ENCODE measurements at regions not wholly inside any gene's neighbourhood (a gene's known extent, or its start where the extent isn't known, plus 50 kb on each side); places are given as distances from the start of the nearest gene placed in this dataset.

- H3K27me3 ChIP-seq (ENCODE audit: insufficient read depth, low read length) = no peaks in the 10 kb centered on the region
- no peaks in the 10 kb centered on the region for H3K36me3 ChIP-seq (ENCODE audit: insufficient read depth, low read depth, low read length)
- no peak overlapping the region for H3K4me3 ChIP-seq (ENCODE audit: low read length)
- H3K9ac ChIP-seq (ENCODE audit: low read depth, low read length) = no peak overlapping the region
- no peak overlapping the region for H3K27ac ChIP-seq (ENCODE audit: low read length)
- H3K4me1 ChIP-seq (ENCODE audit: insufficient read depth, low read length) = no peaks in the 10 kb centered on the region
- no peaks in the 10 kb centered on the region for H3K9me3 ChIP-seq (ENCODE audit: insufficient read depth, low read depth, low read length)
Measured at GRCh38 chr13:30846866-30847265, 59.2 kb upstream of the MEDAG start.

DNA sequence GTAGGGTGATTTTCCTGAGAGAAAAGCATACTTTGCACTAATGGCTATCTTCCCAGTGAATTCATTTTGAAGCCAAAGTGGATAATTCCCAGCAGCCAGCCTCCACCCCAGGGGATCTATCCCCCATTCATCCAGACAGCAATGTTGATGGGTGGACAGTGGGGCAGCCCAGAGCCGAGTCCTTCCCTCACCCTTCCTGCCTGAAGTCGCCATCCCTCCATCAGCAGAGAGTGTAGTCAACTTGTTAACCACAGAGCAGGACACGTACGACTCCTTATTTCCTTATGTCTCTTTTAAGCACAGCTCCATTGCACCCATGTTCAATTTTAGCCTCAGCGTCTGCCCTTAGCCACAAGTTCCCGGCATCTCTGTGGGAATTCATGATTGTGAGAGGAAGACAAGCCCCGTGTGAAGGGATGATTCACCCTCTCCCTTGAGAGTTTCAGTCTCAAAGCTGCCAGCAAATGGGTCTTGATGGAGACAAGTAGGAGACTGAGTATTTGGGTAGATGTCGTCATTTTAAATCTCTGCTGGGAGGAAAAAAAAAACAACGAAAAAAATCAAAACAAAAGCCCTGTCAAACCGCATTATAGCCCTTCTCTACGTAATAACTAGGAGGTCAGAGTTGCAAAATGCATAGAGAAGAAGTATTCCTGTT, 58.3 kb upstream of the MEDAG start:
- H3K27me3 ChIP-seq (ENCODE audit: insufficient read depth, low read length) = no peaks in the 10 kb centered on the region
- H3K4me3 ChIP-seq (ENCODE audit: low read length) = no peak overlapping the region
- no peaks in the 10 kb centered on the region for H3K4me1 ChIP-seq (ENCODE audit: insufficient read depth, low read length)
- H3K27ac ChIP-seq (ENCODE audit: low read length) = no peak overlapping the region
- H3K9ac ChIP-seq (ENCODE audit: low read depth, low read length) = no peak overlapping the region
- no peaks in the 10 kb centered on the region for H3K9me3 ChIP-seq (ENCODE audit: insufficient read depth, low read depth, low read length)
- H3K36me3 ChIP-seq (ENCODE audit: insufficient read depth, low read depth, low read length) = no peaks in the 10 kb centered on the region

DNA sequence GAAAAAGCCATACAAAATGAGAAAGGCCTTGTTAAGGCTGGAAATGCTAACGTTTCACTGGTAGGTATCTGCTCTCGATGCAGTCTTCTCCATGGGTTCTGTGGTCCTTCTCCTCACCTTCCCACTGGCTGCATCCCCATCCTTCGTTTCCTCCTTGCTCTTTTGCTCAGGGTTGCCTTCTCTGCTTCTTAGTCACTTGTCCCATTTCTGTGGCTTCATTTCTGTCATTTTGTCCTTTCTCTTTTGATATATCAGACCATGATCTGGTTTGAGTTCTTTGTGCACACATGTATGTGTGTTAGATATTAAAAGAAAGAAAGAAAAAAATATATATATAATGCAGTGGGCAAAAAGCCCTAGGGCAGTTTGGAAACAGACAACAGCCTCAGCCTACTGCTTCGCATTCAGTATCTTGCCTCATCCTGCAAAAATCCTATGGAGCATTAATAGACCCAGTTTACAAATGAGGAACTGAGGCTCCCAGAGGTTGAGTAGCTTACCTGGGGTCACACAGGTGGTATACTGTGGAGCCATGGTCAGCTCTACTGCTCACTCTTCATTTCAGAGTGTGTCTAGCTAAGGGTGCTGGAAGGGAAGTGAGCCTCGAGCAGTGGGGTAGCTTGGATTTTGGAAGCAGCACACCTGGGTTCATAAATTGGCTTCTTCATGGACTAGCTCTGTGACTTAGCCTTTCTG, 57.6 kb upstream of the MEDAG start:
- no peaks in the 10 kb centered on the region for H3K27me3 ChIP-seq (ENCODE audit: insufficient read depth, low read length)
- no peaks in the 10 kb centered on the region for H3K4me1 ChIP-seq (ENCODE audit: insufficient read depth, low read length)
- H3K27ac ChIP-seq (ENCODE audit: low read length) = no peak overlapping the region
- no peak overlapping the region for H3K9ac ChIP-seq (ENCODE audit: low read depth, low read length)
- H3K36me3 ChIP-seq (ENCODE audit: insufficient read depth, low read depth, low read length) = no peaks in the 10 kb centered on the region
- no peak overlapping the region for H3K4me3 ChIP-seq (ENCODE audit: low read length)
- no peaks in the 10 kb centered on the region for H3K9me3 ChIP-seq (ENCODE audit: insufficient read depth, low read depth, low read length)

DNA sequence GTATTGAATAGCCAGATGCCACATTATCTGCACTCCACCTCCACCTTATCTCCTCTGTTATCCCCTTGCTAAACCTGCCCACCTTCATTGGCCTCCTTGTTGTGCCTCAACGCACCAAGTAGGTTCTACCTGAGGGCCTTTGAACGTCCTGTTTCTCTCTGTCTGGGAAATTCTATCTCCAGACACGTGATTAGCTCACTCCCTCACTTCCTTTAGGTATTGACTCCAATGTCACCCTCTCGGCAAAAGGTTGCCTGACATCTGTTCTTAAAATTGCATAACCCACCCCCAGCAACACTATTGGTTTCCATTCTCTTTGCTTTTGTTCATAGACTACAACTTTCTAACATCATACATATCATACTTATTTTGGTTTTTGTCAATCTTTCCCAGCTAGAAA, 56.5 kb upstream of the MEDAG start:
- no peak overlapping the region for H3K4me3 ChIP-seq (ENCODE audit: low read length)

GRCh38 chr13:30850204-30850866, 55.7 kb upstream of the MEDAG start:
- Histone ChIP-seq H3K4me3 (ENCODE audit: low read length) (no peak overlapping the region), H3K9ac (ENCODE audit: low read depth, low read length) (no peak overlapping the region), H3K27me3 (ENCODE audit: insufficient read depth, low read length) (no peaks in the 10 kb centered on the region), H3K9me3 (ENCODE audit: insufficient read depth, low read depth, low read length) (no peaks in the 10 kb centered on the region), H3K4me1 (ENCODE audit: insufficient read depth, low read length) (no peaks in the 10 kb centered on the region), H3K36me3 (ENCODE audit: insufficient read depth, low read depth, low read length) (no peaks in the 10 kb centered on the region), H3K27ac (ENCODE audit: low read length) (no peak overlapping the region)

More for the DNA sequence above, 56.5 kb upstream of the MEDAG start:
- no peak overlapping the region for H3K9ac ChIP-seq (ENCODE audit: low read depth, low read length)
- no peaks in the 10 kb centered on the region for H3K27me3 ChIP-seq (ENCODE audit: insufficient read depth, low read length)
- no peaks in the 10 kb centered on the region for H3K36me3 ChIP-seq (ENCODE audit: insufficient read depth, low read depth, low read length)
- no peaks in the 10 kb centered on the region for H3K4me1 ChIP-seq (ENCODE audit: insufficient read depth, low read length)
- no peak overlapping the region for H3K27ac ChIP-seq (ENCODE audit: low read length)
- H3K9me3 ChIP-seq (ENCODE audit: insufficient read depth, low read depth, low read length) = no peaks in the 10 kb centered on the region

- Histone ChIP-seq H3K4me3 (ENCODE audit: low read length) (no peak overlapping the region), H3K36me3 (ENCODE audit: insufficient read depth, low read depth, low read length) (no peaks in the 10 kb centered on the region), H3K27me3 (ENCODE audit: insufficient read depth, low read length) (no peaks in the 10 kb centered on the region), H3K27ac (ENCODE audit: low read length) (no peak overlapping the region), H3K4me1 (ENCODE audit: insufficient read depth, low read length) (no peaks in the 10 kb centered on the region), H3K9me3 (ENCODE audit: insufficient read depth, low read depth, low read length) (no peaks in the 10 kb centered on the region), H3K9ac (ENCODE audit: low read depth, low read length) (no peak overlapping the region)
Measured at GRCh38 chr13:30850867-30851211, 55.2 kb upstream of the MEDAG start.

GRCh38 chr13:30851697-30852096, 54.4 kb upstream of the MEDAG start:
- no peaks in the 10 kb centered on the region for H3K27me3 ChIP-seq (ENCODE audit: insufficient read depth, low read length)
- H3K9me3 ChIP-seq (ENCODE audit: insufficient read depth, low read depth, low read length) = no peaks in the 10 kb centered on the region
- H3K4me1 ChIP-seq (ENCODE audit: insufficient read depth, low read length) = no peaks in the 10 kb centered on the region
- H3K4me3 ChIP-seq (ENCODE audit: low read length) = no peak overlapping the region
- H3K9ac ChIP-seq (ENCODE audit: low read depth, low read length) = no peak overlapping the region
- H3K27ac ChIP-seq (ENCODE audit: low read length) = no peak overlapping the region
- no peaks in the 10 kb centered on the region for H3K36me3 ChIP-seq (ENCODE audit: insufficient read depth, low read depth, low read length)

DNA sequence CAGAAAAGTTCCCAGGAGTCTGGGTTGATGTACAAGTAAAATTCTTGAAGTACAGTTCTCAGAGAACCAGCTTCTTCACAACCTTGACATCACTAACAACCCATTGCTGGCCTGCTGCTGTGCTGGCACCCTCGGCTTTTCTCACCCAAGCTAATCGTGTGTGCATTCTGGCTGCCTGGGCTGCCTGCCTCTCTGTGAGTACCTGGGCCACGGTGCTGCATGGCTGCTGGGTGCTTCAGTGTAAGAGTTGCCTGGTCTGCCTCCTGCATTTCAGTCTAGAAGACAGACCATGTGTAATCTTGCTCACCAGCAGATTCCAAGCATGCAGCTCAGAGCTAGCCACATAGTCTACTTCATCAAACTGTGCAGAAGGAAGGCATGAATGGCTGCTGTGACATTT, 50.5 kb upstream of the MEDAG start:
- Histone ChIP-seq H3K27ac (ENCODE audit: low read length) (no peak overlapping the region), H3K9ac (ENCODE audit: low read depth, low read length) (no peak overlapping the region), H3K4me3 (ENCODE audit: low read length) (no peak overlapping the region), H3K4me1 (ENCODE audit: insufficient read depth, low read length) (no peaks in the 10 kb centered on the region; the same call in 1 of the 2 replicates), H3K9me3 (ENCODE audit: insufficient read depth, low read depth, low read length) (no peaks in the 10 kb centered on the region; the same call in 1 of the 2 replicates), H3K27me3 (ENCODE audit: insufficient read depth, low read length) (peaks cover 5% of the 10 kb centered on the region), H3K36me3 (ENCODE audit: insufficient read depth, low read depth, low read length) (no peaks in the 10 kb centered on the region)

DNA sequence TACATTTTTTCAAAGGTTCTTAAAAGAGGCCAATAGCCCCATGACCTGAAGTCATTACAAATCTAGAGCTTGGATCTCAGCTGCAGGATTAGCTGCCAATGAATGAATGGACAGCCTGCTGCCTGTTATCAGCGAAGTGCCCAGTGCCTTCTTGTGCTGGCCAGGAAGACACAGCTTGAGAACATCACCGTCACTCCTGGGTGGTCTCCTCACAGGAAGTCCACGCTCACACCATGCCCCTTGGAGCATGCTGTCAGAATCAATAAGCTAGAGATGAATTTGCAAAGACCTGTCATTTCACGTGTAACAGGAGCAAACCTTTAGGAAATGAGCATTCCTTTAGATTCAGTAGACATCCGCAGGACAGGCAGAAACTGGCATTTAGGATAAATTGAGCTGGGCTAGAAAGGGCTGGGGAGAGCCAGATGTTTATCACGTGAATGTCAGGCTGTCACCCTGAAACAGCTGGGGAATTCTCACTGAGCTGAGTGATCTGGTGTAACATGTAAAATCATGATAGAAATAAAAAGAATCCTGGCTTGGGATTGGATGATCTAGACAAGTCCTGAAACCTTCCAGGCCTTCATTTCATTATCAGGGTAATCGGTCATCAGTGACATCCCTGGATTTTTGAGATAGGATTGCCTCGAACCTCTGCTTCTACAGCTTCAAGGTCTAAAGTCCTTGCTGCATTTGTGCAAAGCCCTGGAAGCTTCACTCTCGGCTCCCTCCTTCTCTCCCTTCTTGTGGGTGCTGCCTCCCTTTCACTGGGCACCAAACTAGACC, 49.9 kb upstream of the MEDAG start:
- H3K4me3 ChIP-seq (ENCODE audit: low read length) = no peak overlapping the region
- H3K27me3 ChIP-seq (ENCODE audit: insufficient read depth, low read length) = peaks cover 10% of the 10 kb centered on the region
- H3K4me1 ChIP-seq (ENCODE audit: insufficient read depth, low read length) = no peaks in the 10 kb centered on the region; the same call in 1 of the 2 replicates
- H3K9ac ChIP-seq (ENCODE audit: low read depth, low read length) = no peak overlapping the region
- no peaks in the 10 kb centered on the region for H3K36me3 ChIP-seq (ENCODE audit: insufficient read depth, low read depth, low read length)
- no peak overlapping the region for H3K27ac ChIP-seq (ENCODE audit: low read length)
- H3K9me3 ChIP-seq (ENCODE audit: insufficient read depth, low read depth, low read length) = no peaks in the 10 kb centered on the region; the same call in 1 of the 2 replicates

Data from iPS-20b (cell line).